Sigmoid colon (tissue), 4 donors: ENCODE measurements at regions not wholly inside any gene's neighbourhood (a gene's known extent, or its start where the extent isn't known, plus 50 kb on each side); places are given as distances from the start of the nearest gene placed in this dataset.

ENCODE experiments used
- EP300 ChIP-seq, 4 donors: sonication (generic); formaldehyde crosslinking; IDR thresholded peaks; one replicate each; pipeline ENCODE4 v1.6.1; 2017; ENCODE audit warnings: antibody characterized with exemption in 4 of 4
- POLR2A ChIP-seq, 2 donors: fragments of 450-650 bp; IDR thresholded peaks; one replicate each; pipeline ENCODE4 v1.6.1; 2016; ENCODE audit warnings: antibody characterized with exemption in 2 of 2, mild to moderate bottlenecking in 2 of 2, moderate library complexity in 2 of 2
- POLR2AphosphoS5 ChIP-seq, 4 donors: sonication (generic); formaldehyde crosslinking; IDR thresholded peaks; one replicate each; pipeline ENCODE4 v1.6.1; 2017; ENCODE audit warnings: antibody characterized with exemption in 4 of 4
- TF ChIP-seq, protein P1 (sequence below), 4 experiments: fragments of 450-650 bp in 3 of 4; fragments of 200-600 bp in 1 of 4; IDR thresholded peaks; one replicate each; pipeline ENCODE4 v1.5.1; 2016 to 2019; ENCODE audit warnings: antibody characterized with exemption in 4 of 4, mild to moderate bottlenecking in 3 of 4, moderate library complexity in 2 of 4

DNA sequence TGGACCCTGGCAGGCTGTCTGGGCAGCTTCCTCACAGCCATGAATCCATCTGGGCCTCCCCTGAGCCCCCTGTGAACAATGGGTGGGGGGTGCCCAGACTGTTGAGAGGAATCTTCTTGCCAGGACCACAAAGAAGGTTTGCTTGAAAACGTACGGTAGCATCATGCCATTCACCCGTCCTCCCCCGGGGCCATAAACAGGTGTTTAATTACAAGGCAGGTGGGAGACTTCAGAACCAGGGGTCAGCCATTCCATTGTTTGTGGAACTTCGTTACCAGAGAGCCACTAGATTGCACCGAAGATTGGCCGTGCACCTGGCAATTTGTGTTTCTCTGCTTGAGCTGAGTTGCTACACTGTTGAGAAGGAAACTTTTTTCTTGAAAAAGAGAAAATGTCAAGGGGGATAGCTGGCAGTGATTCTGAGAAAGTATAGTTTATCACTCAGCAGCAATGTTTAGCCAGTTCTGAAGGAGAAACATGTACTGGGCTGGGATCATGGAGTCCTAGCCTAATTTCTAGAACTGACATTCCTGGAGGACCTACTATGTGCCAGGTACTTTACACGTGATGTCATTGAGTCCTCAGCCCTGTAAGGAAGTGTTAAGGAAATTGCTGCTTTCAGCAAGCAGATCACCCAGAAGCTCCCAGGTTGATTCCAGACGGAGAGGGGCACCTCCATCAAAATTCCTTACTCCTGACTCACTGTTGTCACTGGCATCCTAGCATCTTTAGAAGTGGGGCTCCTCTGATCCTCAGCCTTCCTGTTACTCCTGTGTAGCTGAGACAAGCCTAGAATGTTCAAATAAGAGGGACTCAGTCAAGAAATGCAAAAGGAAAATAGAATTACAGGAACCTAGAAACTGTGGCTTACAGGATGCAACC is 103.8 kb upstream of the UBE2E1 start:
- TF ChIP-seq, protein P1, sequence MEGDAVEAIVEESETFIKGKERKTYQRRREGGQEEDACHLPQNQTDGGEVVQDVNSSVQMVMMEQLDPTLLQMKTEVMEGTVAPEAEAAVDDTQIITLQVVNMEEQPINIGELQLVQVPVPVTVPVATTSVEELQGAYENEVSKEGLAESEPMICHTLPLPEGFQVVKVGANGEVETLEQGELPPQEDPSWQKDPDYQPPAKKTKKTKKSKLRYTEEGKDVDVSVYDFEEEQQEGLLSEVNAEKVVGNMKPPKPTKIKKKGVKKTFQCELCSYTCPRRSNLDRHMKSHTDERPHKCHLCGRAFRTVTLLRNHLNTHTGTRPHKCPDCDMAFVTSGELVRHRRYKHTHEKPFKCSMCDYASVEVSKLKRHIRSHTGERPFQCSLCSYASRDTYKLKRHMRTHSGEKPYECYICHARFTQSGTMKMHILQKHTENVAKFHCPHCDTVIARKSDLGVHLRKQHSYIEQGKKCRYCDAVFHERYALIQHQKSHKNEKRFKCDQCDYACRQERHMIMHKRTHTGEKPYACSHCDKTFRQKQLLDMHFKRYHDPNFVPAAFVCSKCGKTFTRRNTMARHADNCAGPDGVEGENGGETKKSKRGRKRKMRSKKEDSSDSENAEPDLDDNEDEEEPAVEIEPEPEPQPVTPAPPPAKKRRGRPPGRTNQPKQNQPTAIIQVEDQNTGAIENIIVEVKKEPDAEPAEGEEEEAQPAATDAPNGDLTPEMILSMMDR (IDR thresholded peaks at IDR 0.05): no peak
- no peak for TF ChIP-seq POLR2AphosphoS5 (IDR thresholded peaks at IDR 0.05)
- no peak for TF ChIP-seq EP300 (IDR thresholded peaks at IDR 0.05)
- TF ChIP-seq POLR2A (IDR thresholded peaks at IDR 0.05): no peak
